Retinal pigment epithelial cell (primary cell): ENCODE measurements at regions not wholly inside any gene's neighbourhood (a gene's known extent, or its start where the extent isn't known, plus 50 kb on each side); places are given as distances from the start of the nearest gene placed in this dataset.

Experiments
- DNase-seq: peaks from one replicate; pipeline ENCODE4 v3.0.0-alpha.2; 2010; ENCODE audit warnings: low read depth
- H3K4me3 ChIP-seq: 2 replicates; pipeline ENCODE4 v1.5.1; 2011; ENCODE audit warnings: mild to moderate bottlenecking, low read length, control low read depth, moderate library complexity
- CTCF ChIP-seq: conservative IDR thresholded peaks from 2 replicates; pipeline ENCODE4 v1.5.1; 2011; ENCODE audit warnings: low read depth, low read length, control low read depth, inconsistent platforms

- DNase-seq: no peak
- no peak overlapping the region for H3K4me3 ChIP-seq
- peak; percentile 78 for TF ChIP-seq CTCF
Measured at GRCh38 chr6:137944793-137945498, 77.9 kb downstream of the TNFAIP3 start.

- TF ChIP-seq CTCF: no peak
- H3K4me3 ChIP-seq: no peak overlapping the region
- DNase-seq: no peak
Measured at GRCh38 chr6:137949686-137950390, 82.8 kb downstream of the TNFAIP3 start.

- DNase-seq: no peak
- H3K4me3 ChIP-seq: no peak overlapping the region
- TF ChIP-seq CTCF: no peak
Measured at GRCh38 chr6:137950581-137950980, 83.5 kb downstream of the TNFAIP3 start.

- no peak for TF ChIP-seq CTCF
- no peak overlapping the region for H3K4me3 ChIP-seq
- no peak for DNase-seq
Measured at GRCh38 chr6:137951064-137951597, 84.1 kb downstream of the TNFAIP3 start.

GRCh38 chr6:137952247-137952646 is 85.2 kb downstream of the TNFAIP3 start:
- TF ChIP-seq CTCF: no peak
- H3K4me3 ChIP-seq: no peak overlapping the region
- DNase-seq: no peak

- no peak overlapping the region for H3K4me3 ChIP-seq
- TF ChIP-seq CTCF: no peak
- DNase-seq: no peak
Measured at GRCh38 chr6:137953761-137954160, 86.7 kb downstream of the TNFAIP3 start.
